LNCaP clone FGC (cell line): ENCODE measurements at regions not wholly inside any gene's neighbourhood (a gene's known extent, or its start where the extent isn't known, plus 50 kb on each side); places are given as distances from the start of the nearest gene placed in this dataset.

Source experiments
- DNase-seq: peaks from one replicate; pipeline ENCODE4 v3.0.0-alpha.2; 2011; ENCODE audit warnings: low read depth
- H3K4me3 ChIP-seq: 2 replicates; pipeline ENCODE4 v1.5.1; 2011; ENCODE audit warnings: mild to moderate bottlenecking, low read depth, low read length, control low read depth
- TF ChIP-seq, protein P1 (sequence below): IDR thresholded peaks from 2 replicates; pipeline ENCODE4 v1.5.1; 2012; ENCODE audit warnings: mild to moderate bottlenecking; ENCODE audit not compliant: control insufficient read depth, insufficient read depth; ENCODE audit errors: extremely low read depth

DNA sequence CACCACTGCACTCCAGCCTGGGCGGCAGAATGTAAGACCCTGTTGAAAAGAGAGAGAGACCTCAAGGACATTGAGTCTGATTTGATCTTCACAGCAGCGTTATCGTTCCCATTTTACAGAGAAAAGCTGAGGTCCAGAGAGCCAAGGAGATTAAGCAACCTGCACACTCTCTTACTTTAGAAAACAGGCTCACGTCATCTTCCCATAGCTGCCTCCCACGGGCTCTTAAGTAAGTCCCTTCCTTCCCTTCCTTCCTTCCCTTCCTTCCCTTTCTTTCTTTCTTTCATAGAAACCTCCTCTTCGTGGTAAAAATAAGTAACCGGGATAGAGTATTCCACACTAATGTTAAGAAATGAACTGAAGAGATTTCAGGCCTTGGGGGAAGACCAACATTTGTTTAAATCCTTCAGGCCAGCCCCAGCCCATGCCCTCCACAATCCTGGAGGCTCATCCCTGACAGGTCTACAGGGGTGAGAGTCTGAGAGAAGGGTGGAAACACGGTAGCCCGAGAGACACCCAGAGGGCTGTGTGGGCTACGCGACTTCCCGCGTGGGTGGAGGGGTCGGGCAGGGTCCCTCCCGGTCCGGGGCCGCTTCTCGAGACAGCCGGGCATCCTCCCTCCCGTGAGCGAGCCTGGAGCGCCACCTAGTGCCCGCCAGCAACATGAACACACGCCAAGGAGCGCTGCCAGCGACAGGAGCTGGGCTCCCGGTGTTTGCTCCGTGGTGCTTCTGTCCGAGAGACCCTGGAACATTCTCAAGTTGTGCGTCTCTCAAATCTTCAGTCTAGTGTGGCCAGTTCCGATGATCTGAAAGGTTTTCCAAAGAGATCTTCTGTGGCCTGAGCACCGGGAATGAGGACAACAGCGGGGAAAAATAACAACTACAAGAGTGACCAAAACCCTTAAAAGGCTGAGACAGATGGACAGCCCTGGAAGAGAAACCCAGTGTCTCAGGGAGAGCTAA is 160.3 kb downstream of the INO80D start:
- no peak for DNase-seq
- peak overlapping the region; percentile 23 for H3K4me3 ChIP-seq
- TF ChIP-seq, protein P1, sequence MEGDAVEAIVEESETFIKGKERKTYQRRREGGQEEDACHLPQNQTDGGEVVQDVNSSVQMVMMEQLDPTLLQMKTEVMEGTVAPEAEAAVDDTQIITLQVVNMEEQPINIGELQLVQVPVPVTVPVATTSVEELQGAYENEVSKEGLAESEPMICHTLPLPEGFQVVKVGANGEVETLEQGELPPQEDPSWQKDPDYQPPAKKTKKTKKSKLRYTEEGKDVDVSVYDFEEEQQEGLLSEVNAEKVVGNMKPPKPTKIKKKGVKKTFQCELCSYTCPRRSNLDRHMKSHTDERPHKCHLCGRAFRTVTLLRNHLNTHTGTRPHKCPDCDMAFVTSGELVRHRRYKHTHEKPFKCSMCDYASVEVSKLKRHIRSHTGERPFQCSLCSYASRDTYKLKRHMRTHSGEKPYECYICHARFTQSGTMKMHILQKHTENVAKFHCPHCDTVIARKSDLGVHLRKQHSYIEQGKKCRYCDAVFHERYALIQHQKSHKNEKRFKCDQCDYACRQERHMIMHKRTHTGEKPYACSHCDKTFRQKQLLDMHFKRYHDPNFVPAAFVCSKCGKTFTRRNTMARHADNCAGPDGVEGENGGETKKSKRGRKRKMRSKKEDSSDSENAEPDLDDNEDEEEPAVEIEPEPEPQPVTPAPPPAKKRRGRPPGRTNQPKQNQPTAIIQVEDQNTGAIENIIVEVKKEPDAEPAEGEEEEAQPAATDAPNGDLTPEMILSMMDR, result peak; percentile 90

DNA sequence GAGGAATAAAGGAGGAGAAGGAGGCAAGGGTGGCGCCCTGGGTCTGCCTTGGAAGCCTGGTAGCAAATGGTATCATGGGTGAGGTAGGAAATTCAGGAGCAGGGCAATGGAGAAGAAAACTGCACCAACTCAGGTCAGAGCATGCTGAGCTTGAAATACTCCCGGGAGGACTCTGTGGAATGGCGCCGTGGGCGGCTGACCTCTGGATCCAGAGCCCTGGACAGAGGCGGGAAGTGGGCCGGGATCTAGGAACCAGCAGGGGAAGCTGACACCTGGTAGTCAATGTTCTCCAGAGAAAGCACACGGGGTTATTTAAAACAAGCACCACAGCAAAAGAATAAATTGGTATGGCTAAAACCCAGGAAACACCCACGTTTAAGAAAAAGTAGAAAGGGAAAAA is 161.3 kb downstream of the INO80D start:
- H3K4me3 ChIP-seq, result no peak overlapping the region

DNA sequence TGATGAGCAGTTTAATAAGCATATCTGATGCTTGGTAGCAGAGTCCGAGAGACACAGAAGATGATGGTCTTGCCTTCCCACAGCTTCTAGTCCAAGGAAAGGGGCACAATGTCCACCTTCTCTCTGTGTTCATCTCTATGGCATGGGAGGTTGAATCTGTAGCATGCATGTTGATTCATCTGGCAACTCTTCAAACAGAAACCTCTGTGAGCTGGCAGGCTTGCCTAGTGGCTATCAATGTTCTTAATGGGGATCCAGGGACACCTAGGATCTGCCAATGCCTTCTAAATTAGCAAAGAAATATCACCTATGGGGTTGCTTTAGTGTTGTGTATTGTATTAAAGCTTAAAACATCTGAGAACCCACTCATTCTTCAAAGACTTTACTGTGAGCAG is 170.8 kb downstream of the INO80D start:
- TF ChIP-seq, protein P1, result no peak
- no peak for DNase-seq
- H3K4me3 ChIP-seq, result no peak overlapping the region

More for the DNA sequence above, 161.3 kb downstream of the INO80D start:
- TF ChIP-seq, protein P1, result no peak
- DNase-seq, result no peak

DNA sequence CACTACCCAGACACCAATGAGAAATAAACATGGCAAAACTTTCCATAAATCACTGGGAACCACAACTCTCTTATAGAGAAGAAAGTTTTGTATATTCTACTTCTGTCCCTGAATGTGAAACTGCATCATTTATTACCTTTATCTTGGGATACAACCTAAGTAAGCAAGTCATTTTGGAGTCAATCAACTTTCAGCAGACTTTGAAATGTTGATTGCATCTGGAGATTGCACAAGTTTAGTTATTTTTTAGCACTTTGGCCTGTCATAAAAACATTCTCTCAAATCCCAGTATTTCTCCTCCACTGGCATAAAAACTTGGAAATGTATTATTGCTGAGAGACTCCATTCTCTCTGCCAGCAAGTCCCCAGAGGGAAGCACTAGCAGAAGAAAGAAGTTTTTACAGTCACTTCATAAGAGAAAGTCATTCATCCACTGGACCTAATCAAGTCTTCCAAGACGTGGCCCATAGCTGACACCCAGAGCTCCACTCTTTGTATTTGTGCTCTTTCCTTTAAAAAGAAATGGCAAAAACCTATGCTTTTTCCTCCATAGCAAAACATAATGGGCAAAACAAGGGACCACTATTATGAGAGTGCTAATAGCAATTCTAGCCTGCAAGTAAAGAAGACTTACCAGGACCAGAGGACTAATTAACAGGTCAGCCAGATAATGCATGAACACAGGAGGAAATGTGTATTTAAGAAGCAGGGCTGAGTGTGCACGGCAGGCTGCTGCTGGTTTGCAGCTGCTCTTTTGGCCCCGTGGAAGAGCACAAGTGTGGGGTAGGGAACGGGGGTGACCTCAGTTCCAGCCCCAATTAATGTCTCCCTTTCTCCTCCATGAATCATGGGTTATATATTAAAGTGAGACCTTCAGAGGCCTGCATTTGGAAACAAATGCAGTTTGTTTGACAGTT is 171.5 kb downstream of the INO80D start:
- no peak for DNase-seq
- TF ChIP-seq, protein P1, result no peak
- no peak overlapping the region for H3K4me3 ChIP-seq

DNA sequence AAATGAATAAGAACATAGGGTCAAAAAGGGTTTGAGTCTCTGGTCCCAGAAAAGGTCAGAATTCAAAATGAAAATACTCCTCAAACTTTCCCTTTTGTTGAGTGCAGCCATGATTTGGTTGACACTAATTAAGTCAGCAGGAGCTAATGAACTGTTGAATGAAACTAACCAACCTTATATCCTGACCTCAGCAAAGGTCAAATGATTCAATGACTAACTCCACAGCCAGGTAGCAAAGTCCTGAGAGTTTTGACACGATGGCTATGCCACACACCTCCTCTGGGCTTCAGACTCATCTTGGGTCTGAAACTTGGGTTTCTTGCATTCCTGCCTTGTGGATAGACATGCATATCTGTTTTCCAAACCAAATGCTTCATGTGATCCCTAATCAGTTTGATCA is 172.3 kb downstream of the INO80D start:
- DNase-seq, result no peak
- TF ChIP-seq, protein P1, result no peak
- no peak overlapping the region for H3K4me3 ChIP-seq

DNA sequence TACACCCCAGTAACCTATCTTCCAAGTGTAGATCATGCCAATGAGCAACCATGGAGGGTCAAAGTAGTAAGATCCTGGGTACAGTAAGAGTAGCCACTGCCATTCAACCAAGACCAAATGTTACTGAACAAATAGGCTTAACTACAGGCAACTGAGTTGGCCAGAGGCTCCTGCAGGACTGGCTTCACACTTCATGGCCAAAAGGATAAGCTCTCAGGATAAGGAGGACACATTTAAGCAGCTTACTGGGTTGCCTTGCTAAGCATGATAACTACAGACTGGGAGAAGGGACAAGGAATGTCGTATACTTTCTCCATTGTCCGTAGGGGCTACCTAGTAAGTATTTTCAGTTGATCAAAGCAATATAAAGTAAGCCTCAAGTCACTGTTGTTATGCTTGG is 174.7 kb downstream of the INO80D start:
- no peak for DNase-seq
- TF ChIP-seq, protein P1, result no peak
- no peak overlapping the region for H3K4me3 ChIP-seq
